Tongue (tissue), 1 donor: ENCODE measurements at regions not wholly inside any gene's neighbourhood (a gene's known extent, or its start where the extent isn't known, plus 50 kb on each side); places are given as distances from the start of the nearest gene placed in this dataset.

Experiments used
- DNase-seq: peaks from one replicate; pipeline ENCODE4 v3.0.0-alpha.2; 2015

GRCh38 chr18:45435810-45436209 is 179.5 kb upstream of the SLC14A2 start:
- no peak for DNase-seq

- DNase-seq = no peak
These were observed 177.9 kb upstream of the SLC14A2 start for GRCh38 chr18:45437366-45437765.

GRCh38 chr18:45439851-45440645 is 175.2 kb upstream of the SLC14A2 start:
- no peak for DNase-seq

- no peak for DNase-seq
These were observed 174.0 kb upstream of the SLC14A2 start for GRCh38 chr18:45441110-45441847.

GRCh38 chr18:45444040-45444439 is 171.2 kb upstream of the SLC14A2 start:
- DNase-seq = no peak

GRCh38 chr18:45447355-45448265 is 167.7 kb upstream of the SLC14A2 start:
- no peak for DNase-seq

- DNase-seq = peak; percentile 21
These were observed 166.4 kb upstream of the SLC14A2 start for GRCh38 chr18:45448871-45449270.

- peak; percentile 95 for DNase-seq
These were observed 165.7 kb upstream of the SLC14A2 start for GRCh38 chr18:45449418-45450227.

- peak; percentile 29 for DNase-seq
These were observed 158.9 kb upstream of the SLC14A2 start for GRCh38 chr18:45456090-45457021.

- no peak for DNase-seq
These were observed 157.2 kb upstream of the SLC14A2 start for GRCh38 chr18:45458033-45458432.

- no peak for DNase-seq
These were observed 153.1 kb upstream of the SLC14A2 start for GRCh38 chr18:45462179-45462578.

- no peak for DNase-seq
These were observed 151.8 kb upstream of the SLC14A2 start for GRCh38 chr18:45463451-45463850.

GRCh38 chr18:45464619-45465018 is 150.7 kb upstream of the SLC14A2 start:
- peak; percentile 27 for DNase-seq

GRCh38 chr18:45467293-45467692 is 148.0 kb upstream of the SLC14A2 start:
- DNase-seq = no peak

- no peak for DNase-seq
These were observed 147.3 kb upstream of the SLC14A2 start for GRCh38 chr18:45467945-45468344.

- no peak for DNase-seq
These were observed 136.4 kb upstream of the SLC14A2 start for GRCh38 chr18:45478889-45479288.

- no peak for DNase-seq
These were observed 134.9 kb upstream of the SLC14A2 start for GRCh38 chr18:45480219-45481015.

- no peak for DNase-seq
These were observed 133.5 kb upstream of the SLC14A2 start for GRCh38 chr18:45481821-45482220.

- DNase-seq = no peak
These were observed 133.0 kb upstream of the SLC14A2 start for GRCh38 chr18:45482286-45482685.

- DNase-seq = no peak
These were observed 127.7 kb upstream of the SLC14A2 start for GRCh38 chr18:45487581-45487980.
